ENCODE measurements at regions not wholly inside any gene's neighbourhood (a gene's known extent, or its start where the extent isn't known, plus 50 kb on each side); places are given as distances from the start of the nearest gene placed in this dataset.

DNA sequence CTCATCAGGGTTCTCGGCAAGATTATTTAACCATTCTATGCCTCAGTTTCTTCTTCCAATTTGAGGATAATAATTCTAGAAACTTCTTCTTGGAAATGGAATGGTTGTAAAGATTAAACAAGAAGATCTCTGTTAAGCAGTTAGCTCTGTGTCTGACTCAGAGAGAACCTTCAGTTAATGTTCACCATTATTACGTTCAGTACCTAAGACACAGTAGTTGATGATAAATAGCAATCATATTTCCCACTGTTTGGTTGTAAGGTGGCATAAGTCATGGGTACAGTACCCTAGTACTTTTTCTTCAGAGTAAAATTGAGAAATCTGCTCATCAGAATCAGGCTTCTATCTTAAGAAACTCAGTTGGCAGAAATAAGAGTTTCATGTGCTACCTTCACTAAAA is 366.5 kb upstream of the BOD1L1 start:
- TF ChIP-seq, protein P1, sequence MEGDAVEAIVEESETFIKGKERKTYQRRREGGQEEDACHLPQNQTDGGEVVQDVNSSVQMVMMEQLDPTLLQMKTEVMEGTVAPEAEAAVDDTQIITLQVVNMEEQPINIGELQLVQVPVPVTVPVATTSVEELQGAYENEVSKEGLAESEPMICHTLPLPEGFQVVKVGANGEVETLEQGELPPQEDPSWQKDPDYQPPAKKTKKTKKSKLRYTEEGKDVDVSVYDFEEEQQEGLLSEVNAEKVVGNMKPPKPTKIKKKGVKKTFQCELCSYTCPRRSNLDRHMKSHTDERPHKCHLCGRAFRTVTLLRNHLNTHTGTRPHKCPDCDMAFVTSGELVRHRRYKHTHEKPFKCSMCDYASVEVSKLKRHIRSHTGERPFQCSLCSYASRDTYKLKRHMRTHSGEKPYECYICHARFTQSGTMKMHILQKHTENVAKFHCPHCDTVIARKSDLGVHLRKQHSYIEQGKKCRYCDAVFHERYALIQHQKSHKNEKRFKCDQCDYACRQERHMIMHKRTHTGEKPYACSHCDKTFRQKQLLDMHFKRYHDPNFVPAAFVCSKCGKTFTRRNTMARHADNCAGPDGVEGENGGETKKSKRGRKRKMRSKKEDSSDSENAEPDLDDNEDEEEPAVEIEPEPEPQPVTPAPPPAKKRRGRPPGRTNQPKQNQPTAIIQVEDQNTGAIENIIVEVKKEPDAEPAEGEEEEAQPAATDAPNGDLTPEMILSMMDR (IDR thresholded peaks at IDR 0.05), result no peak
- no peak for TF ChIP-seq POLR2A (IDR thresholded peaks at IDR 0.05)
- TF ChIP-seq EP300 (IDR thresholded peaks at IDR 0.05), result no peak
